HG03457 (cell line): ENCODE measurements at regions not wholly inside any gene's neighbourhood (a gene's known extent, or its start where the extent isn't known, plus 50 kb on each side); places are given as distances from the start of the nearest gene placed in this dataset.

Experiments used
- ATAC-seq: cut with Tn5 transposase; IDR thresholded peaks from one replicate; pipeline ENCODE4 v1.9.1; 2021; ENCODE audit warnings: moderate number of reproducible peaks; ENCODE audit not compliant: unreplicated experiment

DNA sequence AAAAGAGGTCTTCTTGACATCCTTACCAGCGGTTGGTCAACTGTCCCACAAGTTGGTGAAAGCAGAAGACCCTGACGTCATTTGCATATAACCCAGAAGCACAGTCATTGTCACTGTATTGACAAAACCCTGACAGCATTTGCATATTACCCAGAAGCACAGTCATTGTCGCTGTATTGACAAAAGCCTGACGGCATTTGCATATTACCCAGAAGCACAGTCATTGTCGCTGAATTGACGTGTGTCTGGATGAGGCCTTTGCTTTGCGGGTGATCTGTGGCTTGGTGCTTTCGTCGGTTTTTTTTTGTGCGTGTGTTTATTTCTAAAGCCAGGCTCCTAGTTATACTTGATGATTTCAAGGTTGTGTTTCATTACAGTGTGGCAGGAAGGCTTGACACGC, 1145.2 kb downstream of the BRD1 start:
- no peak for ATAC-seq

DNA sequence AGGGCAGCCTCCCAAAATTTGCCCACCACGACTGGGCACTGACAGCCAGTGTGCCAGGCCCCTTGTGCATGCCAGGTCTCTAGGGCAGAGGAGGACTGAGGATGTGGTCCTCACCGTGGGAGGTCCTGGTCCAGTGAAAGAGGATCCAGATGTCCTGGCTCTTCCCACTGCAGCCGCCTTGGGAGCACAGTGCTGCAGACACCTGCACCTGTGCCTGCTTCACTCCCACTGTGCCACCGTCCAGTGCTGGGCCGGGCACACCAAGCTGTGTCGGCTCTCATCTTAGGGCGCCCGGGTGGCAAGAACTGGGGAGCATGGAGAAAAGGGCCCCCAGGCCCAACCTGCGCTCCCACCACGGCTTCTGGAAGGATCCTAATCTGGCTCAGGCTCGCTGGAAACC, 1147.1 kb downstream of the BRD1 start:
- no peak for ATAC-seq

DNA sequence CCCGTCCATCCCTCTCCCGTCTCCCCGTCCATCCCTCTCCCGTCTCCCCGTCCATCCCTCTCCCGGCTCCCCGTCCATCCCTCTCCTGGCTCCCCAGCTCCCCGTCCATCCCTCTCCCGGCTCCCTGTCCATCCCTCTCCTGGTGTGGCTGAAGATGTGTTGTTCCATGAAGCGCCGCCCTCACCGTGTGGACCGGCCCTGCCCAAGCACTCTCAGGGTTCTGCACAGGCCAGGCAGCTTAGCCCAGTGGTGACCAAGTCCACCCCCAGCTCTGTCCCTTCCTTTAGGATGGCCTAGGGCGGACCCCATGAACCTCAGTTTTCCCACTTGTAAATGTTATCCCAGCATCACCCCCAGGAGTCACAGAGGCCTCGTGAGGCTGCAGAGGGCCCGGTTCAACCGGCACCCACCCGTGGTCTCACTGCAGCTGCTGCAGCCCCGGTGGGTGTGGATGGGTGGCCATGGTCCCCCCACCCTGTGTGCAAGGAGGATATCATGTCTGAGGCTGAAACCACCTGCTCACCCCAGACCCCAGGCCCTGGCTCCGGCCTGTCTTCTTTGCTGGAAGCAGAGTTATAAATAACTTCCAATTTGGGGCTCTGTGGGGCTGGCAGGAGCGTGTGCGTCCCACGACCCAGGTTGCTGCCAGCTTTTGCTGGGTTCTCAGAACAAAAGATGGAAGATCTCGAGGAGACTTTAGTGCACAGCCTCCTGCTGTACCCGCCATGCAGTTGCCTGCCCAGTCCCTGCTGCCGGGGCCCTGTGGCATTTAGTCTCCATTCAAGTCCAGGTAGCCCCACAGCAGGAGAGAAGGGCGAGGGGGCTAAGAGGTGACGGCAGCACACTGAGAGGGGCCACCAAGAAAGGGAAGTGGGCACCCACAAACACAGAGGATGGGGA, 1147.8 kb downstream of the BRD1 start:
- no peak for ATAC-seq

DNA sequence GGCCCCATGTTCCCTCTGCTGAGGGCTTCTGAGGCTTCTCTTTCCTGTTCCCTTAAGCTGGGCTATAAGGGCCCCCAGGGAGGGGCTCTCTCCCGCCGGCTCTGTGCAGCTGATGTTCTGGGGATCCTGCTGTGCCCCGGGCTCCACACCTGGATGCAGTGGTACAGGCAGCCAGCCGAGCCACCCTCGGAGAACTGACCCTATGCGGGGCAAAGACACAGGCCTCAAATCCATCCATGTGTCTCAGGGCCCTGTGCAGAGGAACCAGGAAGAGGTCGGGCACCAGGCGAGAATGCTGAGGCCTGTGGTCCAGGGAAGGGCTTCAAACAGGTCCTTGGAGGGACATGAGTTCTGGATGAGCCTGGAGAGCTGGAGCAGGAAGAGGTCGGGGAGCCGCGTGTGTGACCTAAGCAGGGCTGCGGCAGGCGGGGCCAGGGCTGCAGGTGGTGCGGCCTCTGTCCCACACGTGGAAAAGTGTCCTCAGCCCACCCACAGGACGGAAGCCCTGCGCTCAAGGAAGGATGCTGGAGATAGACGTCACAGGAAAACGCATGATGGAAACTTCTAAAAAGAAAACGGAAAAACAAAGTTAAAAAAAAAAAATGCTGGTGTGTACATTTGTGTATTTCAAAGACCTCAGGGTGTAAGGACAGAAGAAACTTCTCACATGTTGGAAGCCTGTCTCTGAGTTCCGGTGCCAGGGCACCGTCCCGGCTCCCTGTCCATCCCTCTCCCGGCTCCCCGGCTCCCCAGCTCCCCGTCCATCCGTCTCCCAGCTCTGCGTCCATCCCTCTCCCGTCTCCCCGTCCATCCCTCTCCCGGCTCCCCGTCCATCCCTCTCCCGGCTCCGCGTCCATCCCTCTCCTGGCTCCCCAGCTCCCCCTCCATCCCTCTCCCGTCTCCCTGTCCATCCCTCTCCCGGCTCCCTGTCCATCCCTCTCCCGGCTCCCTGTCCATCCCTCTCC, 1149.2 kb downstream of the BRD1 start:
- no peak for ATAC-seq

DNA sequence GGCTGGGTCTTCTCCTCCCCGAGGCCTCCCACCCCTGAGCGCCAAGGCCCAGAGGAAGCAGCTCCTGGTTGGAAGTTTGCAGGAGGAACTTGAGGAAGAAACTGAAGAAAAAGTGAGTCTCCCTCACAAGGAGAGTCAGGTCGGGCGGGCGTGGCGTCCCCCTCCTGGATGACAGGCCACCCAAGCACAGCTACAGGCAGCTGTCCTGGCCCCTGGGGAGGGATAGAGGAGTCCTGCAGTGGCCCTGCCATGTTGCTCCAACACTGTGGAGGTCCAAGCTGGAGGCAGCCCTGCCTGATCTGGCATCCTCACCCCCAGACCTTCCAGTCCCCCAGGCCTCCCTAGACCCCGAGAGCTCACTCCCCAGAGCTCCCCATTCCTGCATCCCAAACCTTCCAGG, 1150.1 kb downstream of the BRD1 start:
- ATAC-seq: no peak

- no peak for ATAC-seq
Observed at GRCh38 chr22:48677168-48677520, 1150.5 kb downstream of the BRD1 start.

DNA sequence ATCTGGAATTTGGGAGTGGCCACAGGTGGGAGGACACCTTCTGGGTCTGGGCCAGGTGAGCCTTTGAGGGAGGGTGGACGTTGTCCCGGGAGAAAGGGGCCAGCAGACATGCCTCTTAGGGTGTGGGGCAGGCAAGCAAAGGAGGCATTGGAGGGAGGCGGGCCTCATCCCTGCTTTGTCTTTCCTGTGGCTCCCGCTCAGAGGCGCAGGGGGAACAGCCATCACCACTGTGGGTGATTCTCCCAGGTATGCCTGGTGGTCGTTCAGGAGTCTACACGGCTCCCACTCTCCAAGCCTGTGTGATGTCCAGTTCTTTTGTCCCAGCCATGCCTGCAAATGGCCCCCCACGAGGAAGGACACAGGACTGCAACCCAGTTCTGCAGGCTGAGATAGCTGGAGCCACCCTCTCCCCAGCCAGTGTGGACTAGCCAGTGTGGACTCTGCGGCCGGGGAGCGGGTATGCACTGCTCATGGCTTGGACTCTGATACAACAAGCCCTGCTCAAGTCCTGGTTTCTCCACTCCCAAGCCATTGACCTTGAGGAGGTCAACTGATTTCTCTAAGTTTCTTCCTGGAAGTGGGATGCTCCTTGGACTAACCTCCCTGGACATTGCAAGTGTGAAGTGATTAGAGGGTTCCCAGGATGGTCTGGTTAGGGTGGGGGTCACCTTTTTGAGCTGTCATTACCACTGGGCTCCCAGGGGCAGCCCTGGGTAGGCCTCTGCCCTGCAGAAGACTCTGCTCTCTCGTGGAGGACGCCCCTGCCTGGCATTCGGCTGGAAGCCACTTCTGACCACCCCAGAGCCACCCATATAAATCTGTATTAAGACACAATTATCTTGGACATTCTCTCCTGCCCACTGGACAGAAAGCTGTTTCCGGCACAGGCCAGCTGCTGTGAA, 1151.2 kb downstream of the BRD1 start:
- ATAC-seq: no peak

- ATAC-seq: no peak
Observed at GRCh38 chr22:48675830-48676145, 1151.9 kb downstream of the BRD1 start.

DNA sequence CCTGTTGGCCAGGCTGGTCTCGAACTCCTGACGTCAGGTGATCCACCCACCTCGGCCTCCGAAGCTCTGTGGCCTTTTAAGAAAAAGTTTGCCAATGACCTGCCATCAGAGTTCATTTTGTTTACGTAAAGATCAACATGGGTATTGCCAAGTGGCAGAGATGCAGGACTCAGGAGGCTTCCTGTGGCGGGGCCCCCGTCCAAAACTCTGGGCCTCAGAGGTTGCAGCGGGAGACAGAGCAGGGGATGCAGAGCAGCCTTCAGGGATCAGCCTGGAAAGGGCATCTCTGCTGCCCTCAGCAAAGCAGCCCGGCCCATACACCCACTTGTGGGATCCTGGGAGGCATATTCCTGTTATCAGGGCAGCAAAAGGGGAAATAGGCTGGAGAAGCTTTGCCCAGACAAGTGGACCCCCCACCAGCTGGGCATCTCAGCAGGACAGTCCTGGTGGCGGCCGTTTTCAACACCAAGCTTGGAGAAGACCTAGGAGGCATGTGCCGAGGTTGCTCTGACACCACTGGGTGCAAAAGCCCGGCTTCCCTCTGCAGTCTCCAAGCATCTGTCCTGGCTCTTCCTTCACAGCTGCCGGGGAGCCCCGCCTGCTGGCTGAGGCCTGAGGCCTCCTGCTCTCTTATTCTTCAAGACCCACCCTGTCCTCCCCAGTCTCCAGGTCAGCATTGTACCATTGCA, 1152.4 kb downstream of the BRD1 start:
- ATAC-seq: no peak

- no peak for ATAC-seq
Observed at GRCh38 chr22:48673806-48674500, 1153.7 kb downstream of the BRD1 start.

DNA sequence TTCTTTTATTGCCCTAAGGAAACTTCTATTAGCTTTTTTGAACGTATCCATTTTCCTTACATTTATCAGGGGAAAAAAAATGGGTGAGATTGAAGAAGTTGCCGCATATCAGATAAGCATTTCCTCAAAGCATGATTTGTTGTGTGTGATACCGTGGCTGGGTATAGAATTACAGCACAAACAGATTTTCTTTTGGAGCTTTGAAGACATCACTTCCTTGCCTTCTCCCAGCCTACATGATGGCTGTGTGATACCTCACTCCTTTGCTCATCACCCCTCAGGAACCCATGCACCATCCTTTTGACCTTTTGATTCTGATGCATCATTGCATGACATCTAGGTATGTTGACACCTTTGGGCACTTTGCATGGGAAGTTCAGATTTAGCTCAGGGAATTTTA, 1155.3 kb downstream of the BRD1 start:
- no peak for ATAC-seq

DNA sequence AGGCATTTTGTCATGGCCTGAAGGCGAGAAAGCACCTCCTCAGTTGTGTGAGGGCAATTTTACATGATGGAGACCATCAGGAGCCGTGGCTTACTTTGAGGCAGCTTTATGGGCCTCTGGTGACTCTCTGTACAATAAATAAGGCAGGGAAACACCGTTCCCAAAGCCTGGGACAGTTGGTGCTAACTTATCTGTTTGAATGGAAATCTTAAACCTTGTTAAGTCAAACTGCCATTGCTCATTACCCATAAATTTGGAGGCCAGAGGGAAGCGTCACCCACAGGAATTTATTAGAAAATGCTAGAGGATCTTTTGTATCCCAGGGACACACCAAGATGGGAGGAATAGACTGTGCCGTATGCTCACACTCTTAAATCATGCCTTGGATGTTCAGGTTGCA, 1156.9 kb downstream of the BRD1 start:
- ATAC-seq: no peak

DNA sequence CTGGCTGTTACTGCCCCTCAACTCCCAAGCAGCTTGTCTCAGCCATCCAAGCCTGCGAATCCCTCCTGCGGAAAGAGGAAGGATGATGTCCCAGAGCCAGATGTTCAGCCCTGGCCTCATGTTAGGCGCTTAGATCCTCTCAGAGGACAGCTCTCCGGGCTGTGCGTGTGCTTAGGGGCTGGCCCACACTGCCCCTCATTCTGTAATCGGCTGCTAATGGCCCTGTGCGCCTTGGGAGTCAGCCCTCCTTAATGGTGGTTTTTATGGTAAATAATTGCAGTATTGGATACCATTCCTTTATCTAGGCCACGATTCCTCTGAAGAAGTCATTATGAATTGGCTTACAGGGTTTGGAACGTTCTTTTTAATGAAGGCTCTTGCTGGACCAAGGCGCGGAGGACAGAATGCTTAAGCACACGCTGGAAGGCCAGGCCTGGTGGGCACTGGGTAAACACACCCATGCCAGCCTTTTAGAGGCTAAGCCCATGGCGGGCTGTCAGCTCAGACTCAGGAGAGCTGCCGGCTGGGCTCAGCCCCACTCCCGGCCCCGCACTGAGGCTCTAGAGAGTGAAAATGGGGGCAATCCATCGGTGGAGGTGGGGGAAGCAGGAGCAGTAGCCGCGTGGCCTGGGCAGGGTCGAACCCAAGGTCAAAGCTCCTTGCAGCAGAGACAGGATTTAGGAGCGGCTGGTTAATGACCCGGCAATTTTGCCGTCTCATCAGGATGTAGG, 1157.5 kb downstream of the BRD1 start:
- no peak for ATAC-seq

DNA sequence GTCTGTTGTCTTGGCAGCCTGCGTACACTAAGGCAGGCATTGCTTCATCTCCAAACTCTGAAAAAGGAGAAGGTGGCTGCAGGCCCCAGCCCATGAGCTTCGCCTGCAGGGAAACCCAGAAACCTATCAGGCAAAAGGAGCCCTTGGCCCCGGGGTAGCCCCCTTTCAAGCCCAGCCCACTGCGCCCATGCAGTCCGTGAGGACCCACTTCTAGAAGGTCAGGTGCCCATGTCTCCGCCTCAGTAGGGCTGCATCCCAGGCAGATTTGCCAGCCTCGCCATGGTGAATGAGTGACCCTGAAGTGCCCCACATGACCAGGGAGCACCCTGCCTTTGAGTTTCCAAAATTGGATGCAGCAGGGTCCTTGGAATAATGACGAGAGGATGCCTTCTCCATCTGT, 1158.4 kb downstream of the BRD1 start:
- ATAC-seq: no peak

GRCh38 chr22:48667289-48667688, 1160.4 kb downstream of the BRD1 start:
- no peak for ATAC-seq

DNA sequence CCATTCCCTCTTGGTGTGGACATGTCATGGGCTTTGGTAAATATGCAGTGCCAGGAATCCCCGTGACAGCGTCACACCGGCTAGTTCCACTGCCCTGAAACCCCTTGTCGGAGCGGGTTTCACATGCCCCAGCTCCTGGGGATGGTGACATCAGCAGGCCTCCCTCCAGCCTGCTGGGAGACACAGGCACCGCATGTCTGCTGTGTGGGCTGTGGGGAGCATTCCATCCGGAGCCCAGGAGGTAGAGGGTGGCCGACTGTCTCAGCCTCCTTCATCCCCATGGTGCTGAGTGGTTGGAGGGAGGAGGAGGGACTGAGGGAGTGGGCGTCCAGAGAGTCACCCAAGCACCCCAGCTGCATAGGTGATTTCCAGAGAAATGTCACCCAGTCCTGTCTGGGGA, 1161.1 kb downstream of the BRD1 start:
- no peak for ATAC-seq

DNA sequence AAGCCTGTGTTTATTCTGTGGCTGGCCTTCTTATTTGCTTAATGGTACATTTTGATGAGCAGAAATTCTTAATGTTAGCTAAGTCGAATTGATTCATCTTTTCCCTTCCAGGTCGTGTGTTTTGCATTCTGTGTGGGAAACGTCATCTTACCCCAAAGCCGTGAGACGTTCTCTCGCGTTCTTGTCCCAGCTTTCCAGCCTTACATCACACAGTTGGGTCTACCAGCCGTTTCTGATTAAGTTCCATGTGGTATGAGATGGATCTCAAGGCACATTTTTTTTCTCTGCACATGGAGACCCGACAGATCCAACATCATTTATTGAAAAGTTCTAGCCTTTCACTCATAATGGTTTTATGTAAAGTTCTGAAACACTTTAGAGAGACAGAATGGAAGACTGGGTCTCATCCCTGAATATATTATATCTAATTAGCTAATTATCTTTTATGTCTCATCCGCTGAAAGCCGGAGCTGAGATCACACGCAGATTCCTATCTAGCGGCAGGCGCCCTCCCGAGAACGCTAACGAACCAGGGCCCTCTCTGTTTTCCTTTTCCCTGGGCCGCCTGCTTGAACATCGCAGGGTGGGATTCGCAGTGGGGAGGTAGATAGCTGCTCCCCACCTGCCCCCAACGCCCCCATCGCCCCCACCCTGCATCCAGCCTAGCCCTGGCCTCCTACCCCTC, 1162.2 kb downstream of the BRD1 start:
- ATAC-seq: no peak

DNA sequence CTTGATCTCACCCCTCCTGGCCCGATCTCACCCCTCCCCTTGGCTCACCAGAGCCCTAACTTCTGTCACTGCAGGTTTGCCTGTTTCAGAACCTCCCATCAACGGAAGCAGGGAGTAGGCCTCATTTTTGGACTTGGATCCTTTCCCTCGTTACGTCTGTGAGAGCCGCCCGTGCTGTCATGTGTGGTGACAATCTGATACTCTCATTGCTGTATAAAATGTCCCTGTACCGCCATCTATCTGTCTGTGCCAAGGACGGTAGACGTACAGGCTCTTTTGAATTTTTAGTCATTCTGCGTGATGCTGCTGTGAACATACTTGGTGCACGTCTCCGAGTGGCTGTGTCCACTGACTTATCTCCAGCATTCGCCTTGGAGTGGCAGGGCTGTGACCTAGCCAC, 1163.1 kb downstream of the BRD1 start:
- no peak for ATAC-seq

- no peak for ATAC-seq
Observed at GRCh38 chr22:48663297-48663696, 1164.4 kb downstream of the BRD1 start.
